ENCODE measurements at regions not wholly inside any gene's neighbourhood (a gene's known extent, or its start where the extent isn't known, plus 50 kb on each side); places are given as distances from the start of the nearest gene placed in this dataset.

DNA sequence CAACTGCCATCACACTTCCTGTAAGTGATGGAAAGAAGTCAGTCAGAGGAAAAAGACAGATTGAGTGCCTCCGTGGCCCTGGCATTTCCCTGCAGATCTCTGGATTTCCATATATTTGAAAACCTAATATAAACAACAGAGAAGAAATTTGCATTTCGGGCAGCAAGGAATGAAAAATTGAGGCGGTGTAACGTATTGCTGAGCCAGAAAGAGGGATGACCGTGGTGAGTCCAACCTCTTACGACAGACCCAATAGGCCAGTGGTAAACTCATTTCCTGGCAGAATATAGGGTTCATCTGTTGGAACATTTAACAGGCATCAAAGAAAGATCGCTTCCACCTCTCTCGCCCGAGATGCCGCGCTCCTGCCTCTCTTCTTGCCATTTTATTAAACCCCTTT, 336.5 kb downstream of the MIAT start:
- H3K4me3 ChIP-seq (ENCODE audit: low read depth, low read length), result no peak overlapping the region
- no peak for DNase-seq (ENCODE audit: low read depth)
- TF ChIP-seq, protein P1, sequence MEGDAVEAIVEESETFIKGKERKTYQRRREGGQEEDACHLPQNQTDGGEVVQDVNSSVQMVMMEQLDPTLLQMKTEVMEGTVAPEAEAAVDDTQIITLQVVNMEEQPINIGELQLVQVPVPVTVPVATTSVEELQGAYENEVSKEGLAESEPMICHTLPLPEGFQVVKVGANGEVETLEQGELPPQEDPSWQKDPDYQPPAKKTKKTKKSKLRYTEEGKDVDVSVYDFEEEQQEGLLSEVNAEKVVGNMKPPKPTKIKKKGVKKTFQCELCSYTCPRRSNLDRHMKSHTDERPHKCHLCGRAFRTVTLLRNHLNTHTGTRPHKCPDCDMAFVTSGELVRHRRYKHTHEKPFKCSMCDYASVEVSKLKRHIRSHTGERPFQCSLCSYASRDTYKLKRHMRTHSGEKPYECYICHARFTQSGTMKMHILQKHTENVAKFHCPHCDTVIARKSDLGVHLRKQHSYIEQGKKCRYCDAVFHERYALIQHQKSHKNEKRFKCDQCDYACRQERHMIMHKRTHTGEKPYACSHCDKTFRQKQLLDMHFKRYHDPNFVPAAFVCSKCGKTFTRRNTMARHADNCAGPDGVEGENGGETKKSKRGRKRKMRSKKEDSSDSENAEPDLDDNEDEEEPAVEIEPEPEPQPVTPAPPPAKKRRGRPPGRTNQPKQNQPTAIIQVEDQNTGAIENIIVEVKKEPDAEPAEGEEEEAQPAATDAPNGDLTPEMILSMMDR (IDR thresholded peaks at IDR 0.05; ENCODE audit: low read depth, low read length, missing control alignments), result no peak

DNA sequence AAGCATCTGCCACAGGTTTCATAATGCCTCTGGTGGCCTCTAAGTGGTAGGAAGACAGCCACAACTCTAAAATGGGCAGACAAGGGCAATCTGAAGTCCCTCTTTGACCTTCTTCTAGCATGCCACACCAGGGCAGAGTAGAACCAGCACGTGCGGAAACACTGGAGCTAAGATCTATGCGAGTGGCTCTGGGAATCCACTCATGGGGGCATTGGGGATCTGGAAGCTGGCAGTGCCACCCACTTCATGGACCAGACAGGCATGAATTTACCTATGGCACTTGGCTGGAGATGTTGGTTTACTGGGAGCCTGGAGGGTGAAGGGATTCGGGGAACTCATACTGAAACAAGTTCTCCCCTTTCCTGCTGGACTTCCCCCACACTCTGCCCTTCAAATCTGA, 337.4 kb downstream of the MIAT start:
- no peak for DNase-seq (ENCODE audit: low read depth)
- TF ChIP-seq, protein P1 (IDR thresholded peaks at IDR 0.05; ENCODE audit: low read depth, low read length, missing control alignments), result no peak
- H3K4me3 ChIP-seq (ENCODE audit: low read depth, low read length), result no peak overlapping the region

DNA sequence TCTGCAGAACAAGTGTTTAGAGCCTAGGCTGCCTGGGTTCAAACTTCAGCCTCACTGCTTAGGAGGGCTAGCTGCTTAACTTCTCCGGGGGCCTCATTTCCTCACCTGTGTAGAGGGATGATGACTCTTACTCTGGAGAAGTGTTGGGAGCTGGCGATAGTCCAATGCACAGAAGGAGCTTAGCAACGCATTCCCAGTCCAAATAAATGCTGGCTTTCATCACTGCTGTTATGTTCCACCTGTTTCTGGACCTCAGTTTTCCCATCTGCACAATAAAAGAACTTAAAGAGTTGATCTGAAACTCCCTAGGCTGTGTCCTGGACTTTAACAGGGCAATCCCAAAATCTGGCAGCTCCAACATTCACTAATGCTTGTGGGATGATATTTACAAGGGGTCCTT, 337.8 kb downstream of the MIAT start:
- DNase-seq (ENCODE audit: low read depth), result no peak
- H3K4me3 ChIP-seq (ENCODE audit: low read depth, low read length), result no peak overlapping the region
- TF ChIP-seq, protein P1 (IDR thresholded peaks at IDR 0.05; ENCODE audit: low read depth, low read length, missing control alignments), result no peak

DNA sequence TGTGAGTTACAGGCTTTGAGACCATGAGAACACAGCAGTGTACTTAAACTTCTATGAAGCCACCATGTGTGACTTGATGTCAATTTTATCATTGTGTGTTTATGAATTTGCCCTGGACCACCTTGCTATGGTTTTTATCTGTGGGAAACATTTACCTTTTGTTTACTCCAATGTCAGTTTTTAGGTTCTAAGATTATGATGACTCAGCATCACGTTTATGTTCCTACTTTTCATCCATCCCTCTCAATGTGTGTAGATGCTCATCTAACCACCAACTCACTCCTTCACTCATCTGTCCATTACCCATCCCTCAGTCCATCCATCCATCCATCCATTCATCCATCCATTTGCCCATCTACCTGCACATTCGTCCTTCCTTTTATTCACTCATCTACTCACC, 338.8 kb downstream of the MIAT start:
- DNase-seq (ENCODE audit: low read depth), result no peak
- TF ChIP-seq, protein P1 (IDR thresholded peaks at IDR 0.05; ENCODE audit: low read depth, low read length, missing control alignments), result no peak
- H3K4me3 ChIP-seq (ENCODE audit: low read depth, low read length), result no peak overlapping the region

DNA sequence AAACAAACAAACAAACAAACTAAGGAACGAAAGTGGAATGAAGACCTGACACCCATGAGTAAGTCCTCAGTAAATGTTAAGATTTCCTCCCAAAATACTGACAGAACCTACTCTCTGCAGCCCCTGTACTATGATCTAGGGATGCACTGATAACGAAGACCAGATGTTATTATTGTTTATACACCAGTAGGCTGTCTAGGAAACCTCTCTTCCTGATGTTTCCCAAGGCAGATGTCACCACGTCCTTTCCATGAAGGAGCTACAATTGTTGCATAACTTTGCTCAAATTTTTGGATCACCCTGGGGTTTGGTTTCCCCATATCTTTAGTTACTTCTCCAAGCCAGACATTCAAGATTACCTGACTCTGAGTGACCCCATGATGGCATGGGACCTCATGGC, 340.7 kb downstream of the MIAT start:
- TF ChIP-seq, protein P1 (IDR thresholded peaks at IDR 0.05; ENCODE audit: low read depth, low read length, missing control alignments), result no peak
- no peak for DNase-seq (ENCODE audit: low read depth)
- no peak overlapping the region for H3K4me3 ChIP-seq (ENCODE audit: low read depth, low read length)

DNA sequence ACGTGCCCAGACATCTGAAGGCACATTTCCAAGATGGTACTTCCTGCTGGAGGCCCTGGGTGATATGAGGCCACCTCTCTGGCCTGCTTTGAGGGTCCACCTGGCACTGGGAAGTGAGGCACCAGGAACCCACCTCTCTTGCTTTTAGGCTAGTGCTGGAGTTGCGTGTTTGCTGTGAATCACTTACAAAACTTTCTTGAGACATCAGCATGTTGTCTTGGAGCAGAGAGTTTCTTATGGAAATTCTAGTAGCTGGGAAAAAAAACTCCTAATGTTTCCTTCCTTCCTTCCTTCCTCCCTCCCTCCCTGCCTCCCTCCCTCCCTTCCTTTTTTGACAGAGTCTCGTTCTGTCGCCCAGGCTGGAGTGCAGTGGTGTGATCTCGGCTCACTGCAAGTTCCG, 341.3 kb downstream of the MIAT start:
- TF ChIP-seq, protein P1 (IDR thresholded peaks at IDR 0.05; ENCODE audit: low read depth, low read length, missing control alignments), result no peak
- no peak overlapping the region for H3K4me3 ChIP-seq (ENCODE audit: low read depth, low read length)
- DNase-seq (ENCODE audit: low read depth), result no peak

DNA sequence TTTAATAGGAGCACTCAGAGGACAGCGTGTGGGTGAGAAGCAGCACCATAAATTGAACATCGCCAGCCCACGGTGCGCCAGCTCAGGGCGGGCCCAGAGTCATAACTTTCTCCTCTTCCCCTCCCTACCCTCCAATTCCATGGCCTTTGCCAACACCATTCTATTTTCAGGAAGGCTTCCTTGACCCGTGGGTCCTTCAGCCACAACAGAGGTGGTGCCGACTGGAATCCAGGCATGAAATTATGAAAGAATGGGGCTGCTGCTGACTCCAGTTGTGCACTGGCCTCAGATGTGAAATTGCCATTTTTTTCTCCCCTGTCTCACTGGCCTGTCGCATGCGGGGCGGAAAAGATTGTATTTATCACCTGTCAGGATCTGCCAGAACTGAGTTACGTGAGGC, 345.9 kb downstream of the MIAT start:
- no peak for DNase-seq (ENCODE audit: low read depth)
- H3K4me3 ChIP-seq (ENCODE audit: low read depth, low read length), result no peak overlapping the region
- TF ChIP-seq, protein P1 (IDR thresholded peaks at IDR 0.05; ENCODE audit: low read depth, low read length, missing control alignments), result no peak
